IgD-negative memory B cell (primary cell): ENCODE measurements at regions not wholly inside any gene's neighbourhood (a gene's known extent, or its start where the extent isn't known, plus 50 kb on each side); places are given as distances from the start of the nearest gene placed in this dataset.
"Not testable (repeated sequence)": the region's sequence is repeated elsewhere in the genome, so short reads cannot be mapped to it uniquely, and the experiment has no call there.

Experiments
- H3K27ac Mint-ChIP-seq, 3 donors: one replicate each; pipeline ENCODE4 v1.8.0; 2020 to 2022; ENCODE audit warnings: mild to moderate bottlenecking in 3 of 3, mixed read lengths in 3 of 3, moderate library complexity in 1 of 3
- H3K27me3 Mint-ChIP-seq: one replicate; pipeline ENCODE4 v1.8.0; 2021; ENCODE audit warnings: mixed read lengths
- H3K36me3 Mint-ChIP-seq: one replicate; pipeline ENCODE4 v1.8.0; 2020; ENCODE audit warnings: mild to moderate bottlenecking, mixed read lengths
- H3K4me1 Mint-ChIP-seq, 3 donors: one replicate each; pipeline ENCODE4 v1.8.0; 2020 to 2022; ENCODE audit warnings: mixed read lengths in 3 of 3, mild to moderate bottlenecking in 1 of 3
- H3K4me3 Mint-ChIP-seq, 4 donors: one replicate each; pipeline ENCODE4 v1.8.0; 2020 to 2022; ENCODE audit warnings: mild to moderate bottlenecking in 4 of 4, mixed read lengths in 4 of 4, moderate library complexity in 3 of 4
- H3K9me3 Mint-ChIP-seq, 3 donors: one replicate each; pipeline ENCODE4 v1.8.0; 2020 to 2021; ENCODE audit warnings: mixed read lengths in 3 of 3, mild to moderate bottlenecking in 1 of 3

GRCh38 chr2:19198381-19198780 lies 160.0 kb downstream of the OSR1 start:
- H3K4me1 Mint-ChIP-seq = no peaks in the 10 kb centered on the region

DNA sequence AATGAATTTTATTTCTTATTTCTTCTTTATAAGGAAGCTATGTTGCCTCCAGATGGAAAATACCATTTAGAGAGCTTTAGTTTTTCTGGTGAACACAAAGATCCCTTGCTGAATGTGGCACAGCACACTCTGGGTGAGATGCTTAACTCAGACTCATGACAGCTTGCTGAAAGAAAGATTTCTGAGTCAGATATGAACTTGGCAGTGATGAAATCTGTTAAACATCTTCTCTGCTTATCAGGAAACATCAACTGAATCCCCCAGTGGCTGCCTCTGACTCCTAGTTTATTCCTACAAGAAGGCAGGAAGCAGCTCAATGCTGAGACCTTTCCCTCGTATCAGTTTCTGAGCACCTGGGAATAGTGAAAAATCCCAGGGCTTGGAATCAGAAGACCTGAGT lies 162.8 kb downstream of the OSR1 start:
- Mint-ChIP-seq H3K36me3 (no peaks in the 10 kb centered on the region), H3K9me3 (peaks cover 0 to 10% (median 0%) of the 10 kb centered on the region in 3 donors), H3K27me3 (no peaks in the 10 kb centered on the region), H3K4me3 (no peak overlapping the region), H3K4me1 (no peaks in the 10 kb centered on the region), H3K27ac (no peak overlapping the region)

More at GRCh38 chr2:19198381-19198780, 160.0 kb downstream of the OSR1 start:
- Mint-ChIP-seq H3K36me3 (no peaks in the 10 kb centered on the region), H3K27me3 (no peaks in the 10 kb centered on the region), H3K9me3 (peaks cover 0 to 6% (median 0%) of the 10 kb centered on the region in 3 donors), H3K4me3 (no peak overlapping the region), H3K27ac (no peak overlapping the region)

DNA sequence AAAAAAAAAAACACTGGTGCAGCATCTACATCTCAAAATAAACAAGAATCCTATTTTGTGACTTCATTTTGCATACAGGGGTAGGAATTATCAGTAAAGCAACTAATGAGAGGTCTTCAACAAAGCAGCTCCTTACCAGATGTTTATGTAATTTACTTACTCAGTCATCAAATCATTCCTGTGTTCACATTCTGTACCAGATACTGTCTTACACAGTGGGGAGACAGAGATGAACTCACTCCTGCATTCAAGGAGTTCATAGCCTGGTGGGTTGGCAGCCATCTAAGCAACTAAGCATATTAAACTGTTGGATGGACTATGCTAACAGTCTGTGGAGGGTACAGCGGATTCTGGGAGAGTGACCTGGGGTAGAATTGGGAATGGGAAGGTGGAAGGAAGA lies 169.0 kb downstream of the OSR1 start:
- Mint-ChIP-seq H3K27me3 (peaks cover 1% of the 10 kb centered on the region), H3K36me3 (peaks cover 2% of the 10 kb centered on the region), H3K9me3 (peaks cover 0 to 8% (median 0%) of the 10 kb centered on the region in 3 donors), H3K4me1 (no peaks in the 10 kb centered on the region), H3K27ac (no peak overlapping the region), H3K4me3 (no peak overlapping the region)

DNA sequence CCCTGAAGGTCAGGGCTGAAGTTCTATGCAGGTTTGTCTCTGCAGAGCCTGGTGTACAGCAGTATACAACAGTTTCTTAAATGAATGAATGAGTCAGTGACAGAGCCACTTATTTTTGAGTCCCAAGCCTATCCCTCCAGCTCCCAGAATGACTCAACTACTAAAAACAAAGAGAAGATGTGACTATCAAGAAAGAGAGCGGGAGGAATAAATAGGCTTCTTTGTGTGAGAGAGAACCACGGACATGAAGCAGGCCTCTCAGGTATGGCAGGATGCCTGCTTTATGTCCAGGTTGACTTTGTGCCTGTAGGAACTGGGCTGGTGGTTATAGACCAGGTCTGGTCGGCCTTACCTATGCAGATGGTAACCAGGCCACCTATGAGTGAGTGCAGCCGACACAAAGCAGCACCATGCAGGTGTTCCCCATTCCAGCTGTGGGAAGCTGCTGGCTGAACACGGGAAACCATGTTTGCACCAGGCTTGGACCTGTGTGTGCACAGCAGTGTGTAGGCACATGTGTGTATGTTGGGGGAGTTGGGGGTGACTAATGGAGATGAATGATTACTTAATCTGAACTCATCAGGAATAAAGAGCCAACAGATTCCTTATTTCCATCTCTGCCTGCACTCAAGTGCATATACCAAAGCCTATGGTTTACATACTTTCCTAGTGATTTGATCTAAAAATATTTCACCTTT lies 171.0 kb downstream of the OSR1 start:
- H3K27me3 Mint-ChIP-seq = peaks cover 1% of the 10 kb centered on the region
- H3K4me3 Mint-ChIP-seq = no peak overlapping the region
- H3K36me3 Mint-ChIP-seq = peaks cover 2% of the 10 kb centered on the region
- peaks cover under 1 to 8% (median 2%) of the 10 kb centered on the region in 3 donors for H3K9me3 Mint-ChIP-seq
- H3K27ac Mint-ChIP-seq = no peak overlapping the region
- no peaks in the 10 kb centered on the region for H3K4me1 Mint-ChIP-seq

DNA sequence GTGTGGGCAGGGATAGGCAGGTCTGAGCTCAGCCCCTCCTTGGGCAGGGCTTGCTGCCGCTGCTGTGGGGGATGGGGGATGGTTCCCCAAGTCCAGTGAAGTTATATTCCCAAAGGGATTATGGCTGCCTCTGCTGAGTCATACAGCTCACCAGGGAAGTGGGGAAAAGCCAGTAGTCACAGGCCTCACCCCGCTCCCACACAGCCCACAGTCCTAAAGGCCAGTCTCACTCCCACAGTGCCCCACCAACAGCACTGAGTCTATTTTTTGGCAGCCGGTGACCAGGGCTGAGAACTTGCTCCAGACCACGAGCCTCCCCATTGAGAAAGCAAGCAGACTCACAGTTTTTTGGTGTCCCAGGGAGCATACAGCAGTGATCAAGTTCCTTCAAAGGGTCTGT lies 173.3 kb downstream of the OSR1 start:
- no peak overlapping the region for H3K4me3 Mint-ChIP-seq
- H3K27me3 Mint-ChIP-seq = peaks cover 1% of the 10 kb centered on the region
- peaks cover 4 to 16% (median 11%) of the 10 kb centered on the region in 3 donors for H3K9me3 Mint-ChIP-seq
- H3K36me3 Mint-ChIP-seq = peaks cover 2% of the 10 kb centered on the region
- no peak overlapping the region for H3K27ac Mint-ChIP-seq
- no peaks in the 10 kb centered on the region for H3K4me1 Mint-ChIP-seq

- no peak overlapping the region for H3K4me3 Mint-ChIP-seq
- peaks cover 2% of the 10 kb centered on the region for H3K27me3 Mint-ChIP-seq
- no peak overlapping the region for H3K27ac Mint-ChIP-seq
- H3K36me3 Mint-ChIP-seq = no peaks in the 10 kb centered on the region
- no peaks in the 10 kb centered on the region for H3K4me1 Mint-ChIP-seq
- H3K9me3 Mint-ChIP-seq = peaks cover 3 to 18% (median 7%) of the 10 kb centered on the region in 3 donors
Measured at GRCh38 chr2:19178175-19178574, 180.2 kb downstream of the OSR1 start.

DNA sequence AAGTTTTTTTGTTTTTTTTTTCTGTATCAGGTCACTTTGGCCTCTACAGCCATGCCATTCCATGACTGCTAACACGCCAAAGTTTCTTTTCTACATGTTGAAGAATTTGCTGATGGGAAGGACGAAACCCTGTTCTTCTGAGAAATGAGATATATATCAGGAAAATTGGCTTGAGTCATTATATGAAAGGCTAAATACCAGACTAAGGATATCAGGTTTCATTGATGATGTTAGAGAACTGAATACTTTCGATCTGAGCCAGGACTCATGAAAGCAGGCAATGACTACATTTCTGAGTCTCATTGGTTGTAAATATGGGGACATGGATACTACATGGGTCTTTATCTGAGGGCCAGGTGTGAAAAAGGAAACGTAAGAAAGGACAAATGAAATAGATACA lies 181.4 kb downstream of the OSR1 start:
- Mint-ChIP-seq H3K4me3 (no peak overlapping the region), H3K27ac (no peak overlapping the region), H3K27me3 (peaks cover 2% of the 10 kb centered on the region), H3K36me3 (no peaks in the 10 kb centered on the region), H3K9me3 (peaks cover 3 to 13% (median 7%) of the 10 kb centered on the region in 3 donors), H3K4me1 (no peaks in the 10 kb centered on the region)

DNA sequence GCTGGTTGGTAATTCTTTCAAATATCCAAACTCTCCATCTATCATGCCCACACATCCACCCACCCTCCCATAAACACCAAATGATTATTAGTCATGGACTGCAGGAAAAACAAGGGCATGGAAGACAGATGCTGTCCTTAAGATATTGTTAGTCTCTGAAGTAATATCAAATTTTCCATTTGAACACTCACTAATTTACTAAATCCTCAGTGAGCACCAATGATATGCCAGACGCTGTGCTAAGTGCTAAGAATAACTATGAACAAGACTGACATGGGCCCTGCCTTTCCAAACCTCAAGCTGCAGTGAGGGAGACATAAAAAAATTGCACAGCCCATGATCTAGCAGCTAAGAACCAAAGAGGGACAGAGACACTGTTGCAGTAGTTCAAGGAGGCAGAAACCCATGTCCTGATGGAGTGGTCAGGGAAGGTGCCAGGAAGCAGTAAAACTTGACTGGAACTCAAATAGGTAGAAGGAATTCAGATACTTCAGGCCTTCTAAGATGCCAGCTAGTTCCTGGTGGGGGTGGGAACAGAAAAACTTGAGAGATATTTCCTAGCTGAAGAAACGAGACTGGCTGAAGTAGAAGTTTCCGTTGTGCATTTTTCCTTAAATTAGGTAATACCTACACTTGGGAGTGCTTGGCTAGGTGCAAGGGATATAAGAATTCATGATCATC lies 182.1 kb downstream of the OSR1 start:
- Mint-ChIP-seq H3K36me3 (no peaks in the 10 kb centered on the region), H3K9me3 (peaks cover 3 to 10% (median 6%) of the 10 kb centered on the region in 3 donors), H3K4me1 (no peaks in the 10 kb centered on the region), H3K27me3 (peaks cover 2% of the 10 kb centered on the region), H3K4me3 (no peak overlapping the region), H3K27ac (no peak overlapping the region)

DNA sequence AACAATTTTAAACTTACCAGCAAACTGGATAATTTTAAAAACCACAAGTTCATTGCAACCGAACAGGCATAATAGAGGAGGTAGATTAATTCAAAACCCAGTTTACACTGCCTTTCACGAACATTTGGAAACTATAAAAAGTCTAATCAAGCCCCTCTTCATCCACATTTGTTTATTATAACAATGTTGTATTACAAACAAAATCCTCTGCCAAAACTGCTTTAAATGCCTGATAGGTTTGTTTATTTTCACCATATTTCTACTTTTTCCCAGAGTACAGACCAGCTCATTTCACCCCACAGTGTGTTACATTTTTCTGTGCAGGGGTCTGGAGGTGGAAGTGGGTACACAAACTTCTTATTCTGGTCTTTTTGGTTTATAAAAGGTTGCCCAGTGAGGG lies 184.2 kb downstream of the OSR1 start:
- Mint-ChIP-seq H3K9me3 (peaks cover 0 to 2% (median 0%) of the 10 kb centered on the region in 3 donors), H3K36me3 (no peaks in the 10 kb centered on the region), H3K4me1 (no peaks in the 10 kb centered on the region), H3K4me3 (no peak overlapping the region), H3K27me3 (peaks cover 2% of the 10 kb centered on the region), H3K27ac (no peak overlapping the region)

DNA sequence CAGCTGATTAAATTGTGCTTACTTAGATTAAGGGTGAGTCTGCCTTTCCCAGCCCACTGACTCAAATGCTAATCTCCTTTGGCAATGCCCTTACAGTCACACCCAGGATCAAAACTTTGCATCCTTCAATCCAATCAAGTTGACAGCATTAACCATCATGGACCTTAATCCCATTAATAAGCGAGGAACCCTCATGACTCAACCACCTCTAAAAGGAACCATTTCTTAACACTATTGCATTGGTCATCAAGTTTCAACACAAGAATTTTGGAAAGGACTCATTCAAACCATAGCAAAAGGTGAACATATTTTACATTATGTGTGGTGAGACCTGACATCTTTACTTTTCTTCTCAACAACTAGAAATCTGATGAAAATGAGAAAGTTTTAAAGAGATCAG lies 187.0 kb downstream of the OSR1 start:
- Mint-ChIP-seq H3K27ac (no peak overlapping the region), H3K36me3 (no peaks in the 10 kb centered on the region), H3K4me3 (no peak overlapping the region), H3K27me3 (no peaks in the 10 kb centered on the region), H3K4me1 (no peaks in the 10 kb centered on the region), H3K9me3 (peaks cover 0 to 9% (median 2%) of the 10 kb centered on the region in 3 donors)

GRCh38 chr2:19169134-19169768 lies 189.2 kb downstream of the OSR1 start:
- Mint-ChIP-seq H3K27ac (no peak overlapping the region), H3K4me3 (no peak overlapping the region), H3K4me1 (no peaks in the 10 kb centered on the region), H3K27me3 (no peaks in the 10 kb centered on the region), H3K9me3 (peaks cover 0 to 9% (median 2%) of the 10 kb centered on the region in 3 donors), H3K36me3 (no peaks in the 10 kb centered on the region)

- not testable (repeated sequence) for H3K36me3 Mint-ChIP-seq, H3K27ac Mint-ChIP-seq, H3K4me3 Mint-ChIP-seq, H3K4me1 Mint-ChIP-seq, H3K27me3 Mint-ChIP-seq
- H3K9me3 Mint-ChIP-seq = peaks cover 3 to 12% (median 7%) of the 10 kb centered on the region in 3 donors
Measured at GRCh38 chr2:19164099-19164498, 194.3 kb downstream of the OSR1 start.

DNA sequence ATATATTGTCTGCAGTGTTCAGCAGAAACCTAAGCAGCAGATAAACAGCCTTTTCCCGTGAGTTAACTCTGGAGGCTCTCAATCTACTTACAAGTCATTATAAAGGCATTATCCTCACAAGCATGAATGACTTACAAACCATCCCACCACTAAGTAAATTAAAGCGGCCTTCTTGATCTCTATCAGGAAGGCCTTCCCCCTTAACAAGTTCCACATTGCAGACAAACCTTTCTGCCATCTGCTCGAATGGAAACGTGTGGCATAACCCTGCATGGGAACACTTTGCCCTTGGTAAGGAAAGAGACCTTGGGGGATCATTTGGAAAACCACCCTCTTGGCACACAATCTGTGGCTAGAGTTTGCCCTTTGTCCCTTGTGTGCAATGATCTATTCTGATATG lies 199.5 kb downstream of the OSR1 start:
- Mint-ChIP-seq H3K36me3 (peaks cover 2% of the 10 kb centered on the region), H3K9me3 (peaks cover 1 to 11% (median 6%) of the 10 kb centered on the region in 3 donors), H3K27me3 (no peaks in the 10 kb centered on the region), H3K4me1 (no peaks in the 10 kb centered on the region), H3K4me3 (no peak overlapping the region), H3K27ac (no peak overlapping the region)

DNA sequence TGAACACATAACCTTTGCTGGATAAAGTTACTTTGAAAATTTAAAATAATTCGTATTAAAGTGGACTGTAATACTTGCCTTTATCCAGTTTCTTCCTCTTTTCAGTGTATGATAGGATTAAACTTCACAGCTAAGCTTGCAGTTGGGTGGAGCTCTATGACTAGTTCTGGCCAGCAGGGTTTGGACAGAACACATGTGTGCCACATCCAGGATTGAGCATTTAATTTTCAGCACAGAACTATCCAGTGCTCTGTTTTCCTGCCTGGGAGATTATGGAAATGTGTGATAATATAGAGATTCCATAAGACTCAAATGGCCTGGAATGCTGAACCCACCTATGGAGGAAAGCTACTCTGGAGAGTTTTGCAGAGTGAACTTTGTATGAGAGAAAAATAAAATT lies 200.2 kb downstream of the OSR1 start:
- Mint-ChIP-seq H3K4me1 (no peaks in the 10 kb centered on the region), H3K4me3 (no peak overlapping the region), H3K36me3 (peaks cover 2% of the 10 kb centered on the region), H3K9me3 (peaks cover 1 to 11% (median 6%) of the 10 kb centered on the region in 3 donors), H3K27ac (no peak overlapping the region), H3K27me3 (no peaks in the 10 kb centered on the region)

- peaks cover 1 to 25% (median 11%) of the 10 kb centered on the region in 3 donors for H3K9me3 Mint-ChIP-seq
Measured at GRCh38 chr2:19156646-19157045, 201.8 kb downstream of the OSR1 start.

More at GRCh38 chr2:19156646-19157045, 201.8 kb downstream of the OSR1 start:
- peak overlapping the region in 1 of 3 donors; percentile 47 for H3K27ac Mint-ChIP-seq
- peaks cover 2% of the 10 kb centered on the region for H3K36me3 Mint-ChIP-seq
- no peak overlapping the region for H3K4me3 Mint-ChIP-seq
- H3K27me3 Mint-ChIP-seq = no peaks in the 10 kb centered on the region
- no peaks in the 10 kb centered on the region for H3K4me1 Mint-ChIP-seq
